Heart left ventricle (tissue), 16 donors: ENCODE measurements at regions not wholly inside any gene's neighbourhood (a gene's known extent, or its start where the extent isn't known, plus 50 kb on each side); places are given as distances from the start of the nearest gene placed in this dataset.
"Not testable (repeated sequence)": the region's sequence is repeated elsewhere in the genome, so short reads cannot be mapped to it uniquely, and the experiment has no call there.

Source experiments
- ATAC-seq, 4 donors: fragments of 200-7000 bp; cut with Tn5 transposase; one replicate each; pipeline ENCODE4 v1.9.1; 2020 to 2022; ENCODE audit warnings: moderate library complexity in 4 of 4, mild to moderate bottlenecking in 3 of 4, moderate number of reproducible peaks in 1 of 4
- DNase-seq, 5 donors: peaks; one replicate each; pipeline ENCODE4 v3.0.0-alpha.2; 2020
- H3K27ac ChIP-seq, 12 donors: fragments of 200-600 bp; sonication (generic) in 4 of 12; one replicate each; pipeline versions ENCODE4 v1.5.0 to v1.8.0; 2016 to 2022; ENCODE audit warnings: mild to moderate bottlenecking in 2 of 12
- H3K27me3 ChIP-seq, 9 donors: fragments of 200-600 bp; sonication (generic) in 2 of 9; one replicate each; pipeline versions ENCODE4 v1.5.1 to v1.8.0; 2016 to 2022; ENCODE audit warnings: mild to moderate bottlenecking in 3 of 9
- H3K36me3 ChIP-seq, 9 donors: fragments of 200-600 bp; sonication (generic) in 2 of 9; one replicate each; pipeline versions ENCODE4 v1.5.0 to v1.8.0; 2018 to 2022; ENCODE audit warnings: mild to moderate bottlenecking in 2 of 9
- H3K4me1 ChIP-seq, 12 donors: fragments of 200-600 bp; sonication (generic) in 4 of 12; one replicate each; pipeline versions ENCODE4 v1.5.0 to v1.8.0; 2016 to 2022; ENCODE audit warnings: mild to moderate bottlenecking in 3 of 12
- H3K4me3 ChIP-seq, 12 donors: fragments of 200-600 bp; sonication (generic) in 4 of 12; one replicate each; pipeline versions ENCODE4 v1.5.0 to v1.8.0; 2017 to 2022; ENCODE audit warnings: mild to moderate bottlenecking in 9 of 12, moderate library complexity in 4 of 12
- H3K9me3 ChIP-seq, 12 donors: fragments of 200-600 bp; sonication (generic) in 4 of 12; one replicate each; pipeline versions ENCODE4 v1.5.0 to v1.8.0; 2016 to 2022; ENCODE audit warnings: mild to moderate bottlenecking in 1 of 12
- CTCF ChIP-seq, 12 donors: fragments of 200-600 bp; sonication (generic) in 4 of 12; IDR thresholded peaks; one replicate each; pipeline versions ENCODE4 v1.5.0 to v1.8.0; 2018 to 2022; ENCODE audit warnings: antibody characterized with exemption in 12 of 12, mild to moderate bottlenecking in 5 of 12
- POLR2A ChIP-seq, 2 donors: fragments of 450-650 bp; IDR thresholded peaks; one replicate each; pipeline ENCODE4 v1.6.1; 2017; ENCODE audit warnings: antibody characterized with exemption in 2 of 2, mild to moderate bottlenecking in 2 of 2, moderate library complexity in 2 of 2
- WGBS, 4 donors: extraction: QIAGEN DNeasy Blood & Tissue Kit in 2 of 4; methylation state at CpG; one replicate each; pipeline versions ENCODE4 v1.1.5 to v1.1.7; 2013 to 2018; 5-methylcytosine and 5-hydroxymethylcytosine counted together
- intact Hi-C, 10 donors: fragments of 100-400 bp; cut with DNase I; formaldehyde crosslinking; loops; one replicate each; pipeline versions ENCODE4 v1.11.1 to v1.14.2; 2022
- donor health status: ischemic (EF 13 %, LVEDD 7.1; RV severe dilation, severe dysfunction).
- donor health status: healthy with polysubstance abuse.
- donor health status: DM: no; HTN: yes; CAD: no.
- donor health status: DM: no; HTN: no; CAD: no.
- donor health status: ischemic (EF 25% LVEDD 6.9; RV normal size, moderate dysfunction).
- donor health status: ischemic (EF 25% LVEDD 5.7; RV mildly dilated, moderate dysfunction).
- donor health status: healthy.
- donor health status: DM: yes; HTN: yes; CAD: no.
- donor health status: ischemic (EF 35%, LVEDD 5.7; RV mildly dilated, moderate dysfunction).
- donor health status: nonischemic (EF 11% LVEDD 7.7; RV severe dilation, severe dysfunction).
- donor health status: DM: yes; HTN: yes; CAD: no.
- donor health status: PGD.
- donor health status: ischemic (EF 29% LVEDD 5.4; RV normal size, mild dysfunction).
- donor health status: nonischemic (EF 23%, LVEDD 6.1; RV moderate dilation, normal function).

- Histone ChIP-seq H3K36me3 (no peaks in the 10 kb centered on the region), H3K27ac (no peak overlapping the region), H3K4me1 (no peaks in the 10 kb centered on the region), H3K27me3 (no peaks in the 10 kb centered on the region), H3K9me3 (no peaks in the 10 kb centered on the region), H3K4me3 (no peak overlapping the region)
- ATAC-seq (no peak), DNase-seq (no peak)
- TF ChIP-seq POLR2A (IDR thresholded peaks at IDR 0.05) (no peak), CTCF (IDR thresholded peaks at IDR 0.05) (no peak)
- intact Hi-C loops, result no loop called here
- WGBS, 4 donors, result 52 to 60% (median 58%) methylated on average over 4 of the region's 4 CpGs
These were observed 1280.4 kb downstream of the NSUN3 start for GRCh38 chr3:95343228-95343627.

GRCh38 chr3:95343767-95344166, 1280.9 kb downstream of the NSUN3 start:
- ATAC-seq (no peak), DNase-seq (no peak)
- Histone ChIP-seq H3K27me3 (no peaks in the 10 kb centered on the region), H3K9me3 (no peaks in the 10 kb centered on the region), H3K4me1 (no peaks in the 10 kb centered on the region), H3K36me3 (no peaks in the 10 kb centered on the region), H3K27ac (no peak overlapping the region), H3K4me3 (no peak overlapping the region)
- WGBS, 4 donors, result 87 to 92% (median 88%) methylated on average over 1 of the region's 1 CpG
- TF ChIP-seq POLR2A (IDR thresholded peaks at IDR 0.05) (no peak), CTCF (IDR thresholded peaks at IDR 0.05) (no peak)
- intact Hi-C loops, result no loop called here

- DNase-seq, intact Hi-C loops, H3K4me3 ChIP-seq, H3K36me3 ChIP-seq, H3K27ac ChIP-seq, H3K4me1 ChIP-seq, H3K9me3 ChIP-seq, H3K27me3 ChIP-seq, ATAC-seq: not testable (repeated sequence)
- WGBS, 4 donors, result 52 to 61% (median 57%) methylated on average over 4 of the region's 4 CpGs
These were observed 1285.1 kb downstream of the NSUN3 start for GRCh38 chr3:95347936-95348335.

GRCh38 chr3:95348879-95349278, 1286.0 kb downstream of the NSUN3 start:
- no peaks in the 10 kb centered on the region for H3K36me3 ChIP-seq
- no peaks in the 10 kb centered on the region for H3K27me3 ChIP-seq
- intact Hi-C loops, result no loop called here
- no peak for ATAC-seq
- TF ChIP-seq POLR2A (IDR thresholded peaks at IDR 0.05), result no peak
- TF ChIP-seq CTCF (IDR thresholded peaks at IDR 0.05), result no peak
- no peak overlapping the region for H3K4me3 ChIP-seq
- H3K9me3 ChIP-seq, result no peaks in the 10 kb centered on the region
- no peak for DNase-seq
- WGBS, 4 donors, result 87 to 95% (median 87%) methylated on average over 3 of the region's 3 CpGs
- no peak overlapping the region for H3K27ac ChIP-seq
- H3K4me1 ChIP-seq, result no peaks in the 10 kb centered on the region

- DNase-seq (no peak), ATAC-seq (no peak)
- no peak overlapping the region for H3K4me3 ChIP-seq
- intact Hi-C loops, result no loop called here
- no peaks in the 10 kb centered on the region for H3K36me3 ChIP-seq
- H3K9me3 ChIP-seq, result no peaks in the 10 kb centered on the region
- H3K4me1 ChIP-seq, result no peaks in the 10 kb centered on the region
- no peak for TF ChIP-seq POLR2A (IDR thresholded peaks at IDR 0.05)
- no peak for TF ChIP-seq CTCF (IDR thresholded peaks at IDR 0.05)
- H3K27ac ChIP-seq, result no peak overlapping the region
- no peaks in the 10 kb centered on the region for H3K27me3 ChIP-seq
- WGBS, 4 donors, result 68 to 81% (median 76%) methylated on average over 4 of the region's 4 CpGs
These were observed 1287.2 kb downstream of the NSUN3 start for GRCh38 chr3:95350049-95350448.
